ENCODE measurements at regions not wholly inside any gene's neighbourhood (a gene's known extent, or its start where the extent isn't known, plus 50 kb on each side); places are given as distances from the start of the nearest gene placed in this dataset.

DNA sequence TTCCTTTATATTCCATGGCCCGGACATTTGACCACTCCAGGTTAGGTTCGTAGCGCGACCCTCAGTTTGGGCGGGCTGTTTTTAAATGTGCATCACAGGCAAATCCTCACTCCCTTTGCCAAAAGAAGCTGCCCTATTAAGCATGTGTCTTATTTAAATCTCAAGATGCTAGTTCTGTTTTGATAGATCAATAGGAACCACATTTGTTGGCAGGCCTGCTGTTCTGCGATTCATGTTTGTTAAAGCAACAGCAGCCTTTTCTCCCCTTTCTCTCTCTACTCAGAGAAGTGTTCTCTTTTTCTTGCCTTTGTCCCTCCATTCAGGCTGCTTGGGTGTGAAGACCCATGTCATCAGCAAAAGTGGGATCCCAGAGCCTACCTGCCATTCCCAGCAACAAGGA is 212.0 kb upstream of the SSTR4 start:
- TF ChIP-seq, protein P1, sequence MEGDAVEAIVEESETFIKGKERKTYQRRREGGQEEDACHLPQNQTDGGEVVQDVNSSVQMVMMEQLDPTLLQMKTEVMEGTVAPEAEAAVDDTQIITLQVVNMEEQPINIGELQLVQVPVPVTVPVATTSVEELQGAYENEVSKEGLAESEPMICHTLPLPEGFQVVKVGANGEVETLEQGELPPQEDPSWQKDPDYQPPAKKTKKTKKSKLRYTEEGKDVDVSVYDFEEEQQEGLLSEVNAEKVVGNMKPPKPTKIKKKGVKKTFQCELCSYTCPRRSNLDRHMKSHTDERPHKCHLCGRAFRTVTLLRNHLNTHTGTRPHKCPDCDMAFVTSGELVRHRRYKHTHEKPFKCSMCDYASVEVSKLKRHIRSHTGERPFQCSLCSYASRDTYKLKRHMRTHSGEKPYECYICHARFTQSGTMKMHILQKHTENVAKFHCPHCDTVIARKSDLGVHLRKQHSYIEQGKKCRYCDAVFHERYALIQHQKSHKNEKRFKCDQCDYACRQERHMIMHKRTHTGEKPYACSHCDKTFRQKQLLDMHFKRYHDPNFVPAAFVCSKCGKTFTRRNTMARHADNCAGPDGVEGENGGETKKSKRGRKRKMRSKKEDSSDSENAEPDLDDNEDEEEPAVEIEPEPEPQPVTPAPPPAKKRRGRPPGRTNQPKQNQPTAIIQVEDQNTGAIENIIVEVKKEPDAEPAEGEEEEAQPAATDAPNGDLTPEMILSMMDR (IDR thresholded peaks at IDR 0.05) = no peak
- TF ChIP-seq POLR2A (IDR thresholded peaks at IDR 0.05; ENCODE audit: low read length) (no peak), JUNB (IDR thresholded peaks at IDR 0.05) (no peak)
- TF ChIP-seq, protein P2, sequence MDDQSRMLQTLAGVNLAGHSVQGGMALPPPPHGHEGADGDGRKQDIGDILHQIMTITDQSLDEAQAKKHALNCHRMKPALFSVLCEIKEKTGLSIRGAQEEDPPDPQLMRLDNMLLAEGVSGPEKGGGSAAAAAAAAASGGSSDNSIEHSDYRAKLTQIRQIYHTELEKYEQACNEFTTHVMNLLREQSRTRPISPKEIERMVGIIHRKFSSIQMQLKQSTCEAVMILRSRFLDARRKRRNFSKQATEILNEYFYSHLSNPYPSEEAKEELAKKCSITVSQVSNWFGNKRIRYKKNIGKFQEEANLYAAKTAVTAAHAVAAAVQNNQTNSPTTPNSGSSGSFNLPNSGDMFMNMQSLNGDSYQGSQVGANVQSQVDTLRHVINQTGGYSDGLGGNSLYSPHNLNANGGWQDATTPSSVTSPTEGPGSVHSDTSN (IDR thresholded peaks at IDR 0.05) = no peak
